ENCODE measurements at regions not wholly inside any gene's neighbourhood (a gene's known extent, or its start where the extent isn't known, plus 50 kb on each side); places are given as distances from the start of the nearest gene placed in this dataset.

GRCh38 chr10:84999929-85000328 is 671.5 kb downstream of the CCSER2 start (continued):
- TF ChIP-seq ZNF462 (CRISPR knock-in tag; IDR thresholded peaks at IDR 0.05) (no peak), POLR2AphosphoS5 (IDR thresholded peaks at IDR 0.05; ENCODE audit: low read depth) (no peak), EZH2phosphoT487 (IDR thresholded peaks at IDR 0.05; ENCODE audit: unreplicated experiment) (no peak), EZH2 (IDR thresholded peaks at IDR 0.05; ENCODE audit: low read depth, unreplicated experiment) (no peak), STAT1 (IDR thresholded peaks at IDR 0.05; ENCODE audit: unreplicated experiment) (no peak), ZNF114 (CRISPR knock-in tag; IDR thresholded peaks at IDR 0.05) (no peak), NANOG (IDR thresholded peaks at IDR 0.05; ENCODE audit: borderline replicate concordance) (no peak), JUNB (IDR thresholded peaks at IDR 0.05; ENCODE audit: unreplicated experiment) (no peak)

DNA sequence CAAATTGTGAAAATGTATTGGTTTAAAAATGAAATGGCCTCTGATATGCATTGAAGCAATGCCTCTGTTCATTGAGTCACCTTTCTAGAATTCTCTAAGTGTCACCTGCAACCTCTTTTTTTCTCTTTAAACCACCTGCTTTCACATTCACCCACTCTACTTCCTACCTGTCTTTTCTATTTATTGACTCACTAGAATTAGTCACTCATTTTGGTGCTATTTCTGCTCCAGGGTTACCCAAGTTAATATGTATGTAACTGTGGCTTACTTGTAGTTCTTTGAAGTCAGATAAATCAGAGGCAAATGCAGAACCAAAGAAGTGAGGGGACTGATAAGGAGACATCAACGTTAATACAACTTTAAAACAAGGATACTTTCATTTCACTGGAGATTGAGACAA is 674.7 kb downstream of the CCSER2 start:
- H3K79me2 ChIP-seq (replicated peaks; ENCODE audit: insufficient read depth), result no peaks in the 10 kb centered on the region
- H4K20me1 ChIP-seq (replicated peaks; ENCODE audit: insufficient read depth), result no peaks in the 10 kb centered on the region
- no peaks in the 10 kb centered on the region for H3K36me3 Mint-ChIP-seq (ENCODE audit: low read depth)
- H3K27ac Mint-ChIP-seq, result no peak overlapping the region
- ATAC-seq (no peak), DNase-seq (ENCODE audit: low spot score) (no peak)
- no peak overlapping the region for H3K27ac ChIP-seq (ENCODE audit: low read depth)
- no peak overlapping the region for H3K4me3 ChIP-seq
- no peaks in the 10 kb centered on the region for H3K27me3 ChIP-seq (ENCODE audit: insufficient read depth)
- no peak overlapping the region for H3K4me2 ChIP-seq
- no peaks in the 10 kb centered on the region for H3K4me1 Mint-ChIP-seq
- peaks cover 3% of the 10 kb centered on the region for H3K27me3 Mint-ChIP-seq (ENCODE audit: insufficient read depth, low read depth, poor library complexity)
- no peaks in the 10 kb centered on the region; the same call in 1 of the 2 replicates for H3K36me3 ChIP-seq (ENCODE audit: insufficient read depth)
- peaks cover 66% of the 10 kb centered on the region for H3K9me3 Mint-ChIP-seq
- H3K4me3 Mint-ChIP-seq, result no peak overlapping the region
- no peaks in the 10 kb centered on the region for H3K4me1 ChIP-seq (ENCODE audit: insufficient read depth)
- no peak overlapping the region for H2AFZ ChIP-seq
- no peaks in the 10 kb centered on the region; the same call in 1 of the 2 replicates for H3K9me2 ChIP-seq (ENCODE audit: insufficient read depth)
- H3F3A ChIP-seq (replicated peaks; ENCODE audit: low read depth), result no peaks in the 10 kb centered on the region
- TF ChIP-seq POLR2AphosphoS5 (IDR thresholded peaks at IDR 0.05; ENCODE audit: low read depth) (no peak), EZH2 (IDR thresholded peaks at IDR 0.05; ENCODE audit: low read depth, unreplicated experiment) (no peak), CTCF (conservative IDR thresholded peaks at IDR 0.05; ENCODE audit: low read depth in 2 of 2) (no peak), ZNF462 (CRISPR knock-in tag; IDR thresholded peaks at IDR 0.05) (no peak)

All from GM23338 (cell line).